ENCODE measurements at regions not wholly inside any gene's neighbourhood (a gene's known extent, or its start where the extent isn't known, plus 50 kb on each side); places are given as distances from the start of the nearest gene placed in this dataset.

DNA sequence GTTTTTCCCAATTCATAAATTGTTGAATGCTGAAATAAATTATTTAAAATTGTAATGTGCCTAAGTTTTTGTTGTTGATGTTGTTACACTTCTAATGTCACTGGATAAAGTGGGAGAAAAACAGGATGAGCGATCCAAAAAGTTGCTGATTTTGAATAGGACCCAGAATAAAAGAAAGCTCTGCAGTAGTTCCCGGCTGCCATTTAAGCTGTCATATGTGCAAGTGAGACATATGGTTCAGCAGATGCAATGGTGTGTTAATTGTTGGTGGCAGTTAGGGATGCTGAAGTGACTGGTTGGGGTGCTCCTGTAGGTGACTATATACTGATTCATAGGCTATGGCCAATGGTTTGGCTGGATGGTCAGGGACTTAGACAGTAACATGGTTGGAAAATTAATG, 1517.4 kb upstream of the LRRTM3 start:
- CTCF ChIA-PET, result no interaction called here
- Histone ChIP-seq H2AFZ (ENCODE audit: insufficient read depth, low read depth, low read length, poor library complexity, severe bottlenecking) (no peak overlapping the region), H3K9me3 (ENCODE audit: control extremely low read depth in 1 of 3, control insufficient read depth in 2 of 3, insufficient read depth in 1 of 3, low read length in 2 of 3) (peaks cover 0 to 2% (median 0%) of the 10 kb centered on the region in 3 donors), H3K36me3 (replicated peaks in 1 of 2; ENCODE audit: control extremely low read depth in 1 of 2, control insufficient read depth in 1 of 2, extremely low read depth in 1 of 2, insufficient read depth in 2 of 2, low read length in 1 of 2) (no peaks in the 10 kb centered on the region), H3K27me3 (replicated peaks in 1 of 4; ENCODE audit: control extremely low read depth in 1 of 4, control insufficient read depth in 3 of 4, insufficient read depth in 4 of 4, low read length in 3 of 4) (no peaks in the 10 kb centered on the region), H3K79me2 (ENCODE audit: control insufficient read depth, insufficient read depth, low read length) (no peaks in the 10 kb centered on the region), H3K4me3 (ENCODE audit: control extremely low read depth in 1 of 5, extremely low read depth in 1 of 5, insufficient read depth in 1 of 5, low read depth in 2 of 5, low read length in 4 of 5) (no peak overlapping the region), H4K20me1 (ENCODE audit: control insufficient read depth, insufficient read depth, low read length, poor library complexity, severe bottlenecking) (no peaks in the 10 kb centered on the region), H3K4me1 (ENCODE audit: control insufficient read depth in 2 of 2, insufficient read depth in 2 of 2, low read length in 2 of 2) (no peaks in the 10 kb centered on the region), H3K27ac (ENCODE audit: low read length in 2 of 2) (no peak overlapping the region), H3K9ac (ENCODE audit: low read length) (no peak overlapping the region), H3K4me2 (replicated peaks; ENCODE audit: low read depth, low read length, poor library complexity, severe bottlenecking) (no peak overlapping the region)
- 100% methylated on average over 2 of the region's 2 CpGs for WGBS (ENCODE audit: insufficient coverage)
- no peaks in the 10 kb centered on the region for H3K27me3 Mint-ChIP-seq
- H3K27ac Mint-ChIP-seq, result no peak overlapping the region
- POLR2A ChIA-PET, result no interaction called here
- H3K9me3 Mint-ChIP-seq (ENCODE audit: insufficient read depth), result peaks cover 2% of the 10 kb centered on the region
- no peaks in the 10 kb centered on the region for H3K4me1 Mint-ChIP-seq
- H3K4me3 Mint-ChIP-seq, result no peak overlapping the region
- ATAC-seq (ENCODE audit: low read depth), result no peak
- DNase-seq, result no peak
- intact Hi-C loops (cut with micrococcal nuclease), result no loop called here
- TF ChIP-seq CTCF (IDR thresholded peaks at IDR 0.05), result no peak
- TF ChIP-seq EZH2 (IDR thresholded peaks at IDR 0.05; ENCODE audit: borderline replicate concordance, insufficient read depth, low read depth, low read length, poor library complexity, severe bottlenecking), result no peak

- intact Hi-C loops (cut with micrococcal nuclease), result no loop called here
- no peaks in the 10 kb centered on the region for H3K4me1 Mint-ChIP-seq
- H3K4me3 Mint-ChIP-seq, result no peak overlapping the region
- H3K27ac Mint-ChIP-seq, result no peak overlapping the region
- WGBS (ENCODE audit: insufficient coverage), result 100% methylated on average over 1 of the region's 2 CpGs
- H4K20me1 ChIP-seq (ENCODE audit: control insufficient read depth, insufficient read depth, low read length, poor library complexity, severe bottlenecking), result no peaks in the 10 kb centered on the region
- H2AFZ ChIP-seq (ENCODE audit: insufficient read depth, low read depth, low read length, poor library complexity, severe bottlenecking), result no peak overlapping the region
- ChIA-PET CTCF (no interaction called here), POLR2A (no interaction called here)
- ATAC-seq (ENCODE audit: low read depth) (no peak), DNase-seq (no peak)
- H3K9ac ChIP-seq (ENCODE audit: low read length), result no peak overlapping the region
- H3K4me1 ChIP-seq (ENCODE audit: control insufficient read depth in 2 of 2, insufficient read depth in 2 of 2, low read length in 2 of 2), result no peaks in the 10 kb centered on the region
- no peaks in the 10 kb centered on the region for H3K36me3 ChIP-seq (replicated peaks in 1 of 2; ENCODE audit: control extremely low read depth in 1 of 2, control insufficient read depth in 1 of 2, extremely low read depth in 1 of 2, insufficient read depth in 2 of 2, low read length in 1 of 2)
- peaks cover 3% of the 10 kb centered on the region for H3K9me3 Mint-ChIP-seq (ENCODE audit: insufficient read depth)
- H3K27me3 Mint-ChIP-seq, result no peaks in the 10 kb centered on the region
- H3K27ac ChIP-seq (ENCODE audit: low read length in 2 of 2), result no peak overlapping the region
- H3K4me3 ChIP-seq (ENCODE audit: control extremely low read depth in 1 of 5, extremely low read depth in 1 of 5, insufficient read depth in 1 of 5, low read depth in 2 of 5, low read length in 4 of 5), result no peak overlapping the region
- peaks cover 0 to 2% (median 0%) of the 10 kb centered on the region in 3 donors for H3K9me3 ChIP-seq (ENCODE audit: control extremely low read depth in 1 of 3, control insufficient read depth in 2 of 3, insufficient read depth in 1 of 3, low read length in 2 of 3)
- H3K27me3 ChIP-seq (replicated peaks in 1 of 4; ENCODE audit: control extremely low read depth in 1 of 4, control insufficient read depth in 3 of 4, insufficient read depth in 4 of 4, low read length in 3 of 4), result no peaks in the 10 kb centered on the region
- no peak overlapping the region for H3K4me2 ChIP-seq (replicated peaks; ENCODE audit: low read depth, low read length, poor library complexity, severe bottlenecking)
- TF ChIP-seq EZH2 (IDR thresholded peaks at IDR 0.05; ENCODE audit: borderline replicate concordance, insufficient read depth, low read depth, low read length, poor library complexity, severe bottlenecking), result no peak
- no peak for TF ChIP-seq CTCF (IDR thresholded peaks at IDR 0.05)
- H3K79me2 ChIP-seq (ENCODE audit: control insufficient read depth, insufficient read depth, low read length), result no peaks in the 10 kb centered on the region
These were observed 1512.8 kb upstream of the LRRTM3 start for GRCh38 chr10:65413001-65413400.

Measured in B cell (primary cell).